CD4-positive, alpha-beta T cell (primary cell): ENCODE measurements at regions not wholly inside any gene's neighbourhood (a gene's known extent, or its start where the extent isn't known, plus 50 kb on each side); places are given as distances from the start of the nearest gene placed in this dataset.

Experiments
- ATAC-seq: fragments of 200-7000 bp; cut with Tn5 transposase; one replicate; pipeline ENCODE4 v1.10.0; 2022; ENCODE audit warnings: mild to moderate bottlenecking; ENCODE audit not compliant: poor library complexity
- CTCF ChIA-PET: fragments of 350-600 bp; sonication (Branson Sonifier 250); formaldehyde crosslinking; loops from one replicate; lab custom pipeline; 2021; ENCODE audit warnings: antibody characterized with exemption, inconsistent platforms; lab: Charles Lee
- POLR2A ChIA-PET: fragments of 350-600 bp; sonication (Branson Sonifier 250); formaldehyde crosslinking; loops from one replicate; lab custom pipeline; 2021; ENCODE audit warnings: antibody characterized with exemption, inconsistent platforms; lab: Charles Lee
- DNase-seq, 14 experiments: peaks; one replicate each; pipeline ENCODE4 v3.0.0-alpha.2; 2013 to 2020; ENCODE audit warnings: mixed read lengths in 2 of 14
- H3K27ac ChIP-seq, 2 donors: one replicate each; pipeline versions ENCODE4 v1.5.1 to v1.7.0; 2013; ENCODE audit warnings: low read length in 2 of 2, low read depth in 1 of 2, mild to moderate bottlenecking in 1 of 2
- H3K27me3 ChIP-seq, 2 experiments: 1 replicate in 1 of 2; 2 replicates in 1 of 2; pipeline versions ENCODE4 v1.6.1 to v1.7.0; 2013; ENCODE audit warnings: low read length in 2 of 2, control low read depth in 1 of 2, mild to moderate bottlenecking in 1 of 2, moderate library complexity in 1 of 2; ENCODE audit not compliant: insufficient read depth in 2 of 2, control insufficient read depth in 1 of 2
- H3K36me3 ChIP-seq: one replicate; pipeline ENCODE4 v1.6.1; 2013; ENCODE audit warnings: low read length, control low read depth; ENCODE audit not compliant: insufficient read depth
- H3K4me1 ChIP-seq: one replicate; pipeline ENCODE4 v1.6.1; 2013; ENCODE audit warnings: low read length, control low read depth; ENCODE audit not compliant: insufficient read depth
- H3K4me3 ChIP-seq: one replicate; pipeline ENCODE4 v1.5.1; 2013; ENCODE audit warnings: mild to moderate bottlenecking, low read length, moderate library complexity
- H3K9me3 ChIP-seq, 2 experiments: 1 replicate in 1 of 2; 2 replicates in 1 of 2; pipeline versions ENCODE4 v1.6.1 to v1.7.0; 2013; ENCODE audit warnings: low read length in 2 of 2, mild to moderate bottlenecking in 2 of 2, control low read depth in 1 of 2, moderate library complexity in 1 of 2; ENCODE audit not compliant: control insufficient read depth in 1 of 2, insufficient read depth in 1 of 2
- H3K27ac Mint-ChIP-seq: one replicate; pipeline ENCODE4 v1.8.0; 2020; ENCODE audit warnings: mixed read lengths
- H3K27me3 Mint-ChIP-seq: one replicate; pipeline ENCODE4 v1.8.0; 2021; ENCODE audit warnings: mixed read lengths
- H3K36me3 Mint-ChIP-seq: one replicate; pipeline ENCODE4 v1.8.0; 2021; ENCODE audit warnings: low read depth, mixed read lengths
- H3K4me1 Mint-ChIP-seq: one replicate; pipeline ENCODE4 v1.8.0; 2021; ENCODE audit warnings: low read depth, mixed read lengths
- H3K4me3 Mint-ChIP-seq: one replicate; pipeline ENCODE4 v1.8.0; 2020; ENCODE audit warnings: mild to moderate bottlenecking, mixed read lengths
- H3K9me3 Mint-ChIP-seq: one replicate; pipeline ENCODE4 v1.8.0; 2020; ENCODE audit warnings: mixed read lengths
- CTCF ChIP-seq: fragments of 200-600 bp; IDR thresholded peaks from one replicate; pipeline ENCODE4 v1.8.0; 2022; ENCODE audit warnings: antibody characterized with exemption, mild to moderate bottlenecking
- intact Hi-C, 2 experiments: fragments of 100-400 bp; cut with DNase I in 1 of 2; cut with micrococcal nuclease in 1 of 2; formaldehyde crosslinking; loops; one replicate each; pipeline versions ENCODE4 v1.15.1 to v1.9.0; 2023 to 2025; cut with DNase I, micrococcal nuclease

GRCh38 chr18:28684746-28685355, 507.9 kb upstream of the CDH2 start:
- Histone ChIP-seq H3K9me3 (no peaks in the 10 kb centered on the region), H3K27ac (no peak overlapping the region), H3K27me3 (no peaks in the 10 kb centered on the region), H3K4me3 (no peak overlapping the region), H3K36me3 (no peaks in the 10 kb centered on the region), H3K4me1 (no peaks in the 10 kb centered on the region)
- ATAC-seq = no peak
- Mint-ChIP-seq H3K4me3 (no peak overlapping the region), H3K27ac (no peak overlapping the region), H3K9me3 (peaks cover 6% of the 10 kb centered on the region), H3K4me1 (no peaks in the 10 kb centered on the region), H3K27me3 (no peaks in the 10 kb centered on the region), H3K36me3 (no peaks in the 10 kb centered on the region)
- no peak for TF ChIP-seq CTCF
- CTCF ChIA-PET = interaction anchor here (0.6 kb wide), 2 partner anchors 22 to 556 kb away, joined by 3 read pairs; no protein-coding TSS in a partner anchor
- intact Hi-C loops = no loop called here
- DNase-seq = no peak
- POLR2A ChIA-PET = no interaction called here

- no peaks in the 10 kb centered on the region for H3K27me3 ChIP-seq
- no peaks in the 10 kb centered on the region for H3K4me1 Mint-ChIP-seq
- POLR2A ChIA-PET = no interaction called here
Measured at GRCh38 chr18:28682912-28683311, 506.0 kb upstream of the CDH2 start.

DNA sequence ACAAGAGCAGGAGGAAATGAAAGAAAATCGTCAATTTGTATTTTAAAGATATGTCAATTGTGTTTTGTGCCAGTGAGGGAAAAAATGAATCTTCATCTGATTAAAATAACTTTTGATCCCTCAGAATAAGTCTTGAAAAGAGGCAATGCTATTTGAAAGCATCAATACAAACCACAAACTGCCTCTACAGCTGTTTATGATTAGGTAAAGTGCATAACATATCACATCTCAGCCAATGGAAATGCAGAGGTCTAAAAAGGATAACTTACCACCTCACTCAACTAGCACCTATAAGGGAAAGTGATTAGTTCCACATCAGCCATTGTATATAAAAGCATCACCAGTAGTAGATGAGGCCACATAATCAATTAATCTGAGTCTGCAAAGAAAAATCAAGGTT, 492.2 kb upstream of the CDH2 start:
- DNase-seq (no peak), ATAC-seq (no peak)
- H3K4me3 ChIP-seq = no peak overlapping the region
- peaks cover 0 to 4% of the 10 kb centered on the region in 2 experiments for H3K9me3 ChIP-seq
- Mint-ChIP-seq H3K4me1 (no peaks in the 10 kb centered on the region), H3K27ac (no peak overlapping the region), H3K36me3 (no peaks in the 10 kb centered on the region), H3K4me3 (no peak overlapping the region), H3K9me3 (peaks cover 6% of the 10 kb centered on the region), H3K27me3 (no peaks in the 10 kb centered on the region)
- no peaks in the 10 kb centered on the region for H3K36me3 ChIP-seq
- intact Hi-C loops = no loop called here
- POLR2A ChIA-PET = no interaction called here
- CTCF ChIA-PET = no interaction called here
- no peak for TF ChIP-seq CTCF
- H3K27me3 ChIP-seq = no peaks in the 10 kb centered on the region
- H3K4me1 ChIP-seq = no peaks in the 10 kb centered on the region
- H3K27ac ChIP-seq = no peak overlapping the region

More at GRCh38 chr18:28682912-28683311, 506.0 kb upstream of the CDH2 start:
- Histone ChIP-seq H3K4me1 (no peaks in the 10 kb centered on the region), H3K27ac (no peak overlapping the region), H3K9me3 (no peaks in the 10 kb centered on the region), H3K4me3 (no peak overlapping the region), H3K36me3 (no peaks in the 10 kb centered on the region)
- no peak for TF ChIP-seq CTCF
- H3K4me3 Mint-ChIP-seq = no peak overlapping the region
- no peak for DNase-seq
- H3K27me3 Mint-ChIP-seq = no peaks in the 10 kb centered on the region
- intact Hi-C loops = no loop called here
- peaks cover 6% of the 10 kb centered on the region for H3K9me3 Mint-ChIP-seq
- no peaks in the 10 kb centered on the region for H3K36me3 Mint-ChIP-seq
- ATAC-seq = no peak
- no peak overlapping the region for H3K27ac Mint-ChIP-seq
- CTCF ChIA-PET = no interaction called here
